ENCODE measurements at regions not wholly inside any gene's neighbourhood (a gene's known extent, or its start where the extent isn't known, plus 50 kb on each side); places are given as distances from the start of the nearest gene placed in this dataset.

DNA sequence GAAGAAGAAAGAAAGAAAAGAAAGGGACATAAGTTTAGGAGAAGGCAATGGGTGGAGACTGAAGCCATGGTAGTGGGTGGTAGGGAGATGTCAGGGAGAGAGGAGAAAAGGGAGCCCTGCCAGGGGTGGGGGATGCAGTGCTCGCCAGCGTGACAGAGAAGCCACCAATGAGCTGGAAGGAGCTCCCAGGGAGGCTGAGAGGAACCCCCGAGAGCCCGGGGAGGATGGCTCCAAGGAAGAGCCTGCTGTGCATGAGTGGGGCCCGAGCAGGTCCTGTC is 141.2 kb upstream of the SHH start:
- WGBS, 2 donors (ENCODE audit: low coverage in 1 of 2) = 73 to 80% methylated on average over 1 to 5 of the region's 5 CpGs
- no peak for ATAC-seq
- no peak overlapping the region for H3K27ac ChIP-seq

DNA sequence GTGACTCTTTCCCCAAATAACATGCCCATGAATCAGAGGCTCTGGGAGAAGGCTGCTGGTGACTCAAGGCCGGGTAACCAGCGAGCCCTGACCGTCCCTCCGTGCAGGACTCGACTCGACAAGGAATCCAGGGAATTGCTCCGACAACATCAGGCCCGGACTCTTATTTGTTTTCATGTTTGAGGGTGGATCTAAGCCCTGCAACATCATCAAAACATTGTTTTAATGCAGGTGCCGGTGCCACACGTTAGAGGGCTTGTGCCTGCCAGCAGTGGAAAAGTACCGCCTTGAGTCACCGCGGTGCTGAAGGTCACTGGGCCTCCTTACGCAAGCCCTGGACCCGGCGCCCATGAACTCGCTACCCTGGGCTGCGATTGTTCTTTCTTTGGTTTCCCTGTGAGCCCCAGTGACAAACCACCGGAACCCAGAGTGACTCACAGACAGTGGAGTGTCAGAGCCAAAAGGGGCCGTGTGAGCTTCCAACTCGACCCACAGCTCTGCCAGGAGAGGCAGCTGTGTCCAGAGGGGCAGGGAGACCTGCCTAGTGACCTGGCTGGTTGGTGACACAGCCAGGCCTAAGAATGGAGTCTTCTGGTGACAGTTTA is 139.4 kb upstream of the SHH start:
- no peak for TF ChIP-seq CTCF (IDR thresholded peaks at IDR 0.05)
- TF ChIP-seq EP300 (IDR thresholded peaks at IDR 0.05) = no peak
- TF ChIP-seq POLR2AphosphoS5 (IDR thresholded peaks at IDR 0.05) = no peak
- TF ChIP-seq POLR2A (IDR thresholded peaks at IDR 0.05) = no peak
- no peak for ATAC-seq
- Histone ChIP-seq H3K4me3 (no peak overlapping the region), H3K27me3 (peaks cover 30% of the 10 kb centered on the region), H3K36me3 (no peaks in the 10 kb centered on the region), H3K4me1 (no peaks in the 10 kb centered on the region), H3K27ac (no peak overlapping the region), H3K9me3 (no peaks in the 10 kb centered on the region)
- 85 to 100% methylated on average over 2 to 13 of the region's 21 CpGs for WGBS, 2 donors (ENCODE audit: low coverage in 1 of 2)

More for the DNA sequence above, 141.2 kb upstream of the SHH start:
- no peaks in the 10 kb centered on the region for H3K9me3 ChIP-seq
- TF ChIP-seq POLR2AphosphoS5 (IDR thresholded peaks at IDR 0.05) (no peak), POLR2A (IDR thresholded peaks at IDR 0.05) (no peak), EP300 (IDR thresholded peaks at IDR 0.05) (no peak), CTCF (IDR thresholded peaks at IDR 0.05) (no peak)
- H3K36me3 ChIP-seq = no peaks in the 10 kb centered on the region
- peaks cover 22% of the 10 kb centered on the region for H3K27me3 ChIP-seq
- no peak overlapping the region for H3K4me3 ChIP-seq
- no peaks in the 10 kb centered on the region for H3K4me1 ChIP-seq

GRCh38 chr7:155950898-155951553 is 138.8 kb upstream of the SHH start:
- Histone ChIP-seq H3K27me3 (peaks cover 30% of the 10 kb centered on the region), H3K27ac (no peak overlapping the region), H3K4me3 (no peak overlapping the region), H3K36me3 (no peaks in the 10 kb centered on the region), H3K4me1 (no peaks in the 10 kb centered on the region), H3K9me3 (peaks cover 0 to 4% (median 0%) of the 10 kb centered on the region in 3 donors)
- ATAC-seq = no peak
- 73 to 80% methylated on average over 7 to 10 of the region's 14 CpGs for WGBS, 2 donors (ENCODE audit: low coverage in 1 of 2)
- no peak for TF ChIP-seq POLR2A (IDR thresholded peaks at IDR 0.05)
- TF ChIP-seq POLR2AphosphoS5 (IDR thresholded peaks at IDR 0.05) = no peak
- no peak for TF ChIP-seq EP300 (IDR thresholded peaks at IDR 0.05)
- no peak for TF ChIP-seq CTCF (IDR thresholded peaks at IDR 0.05)

- H3K27ac ChIP-seq = no peak overlapping the region
- peaks cover 0 to 8% (median 0%) of the 10 kb centered on the region in 3 donors for H3K9me3 ChIP-seq
- ATAC-seq = no peak
- H3K36me3 ChIP-seq = no peaks in the 10 kb centered on the region
- no peaks in the 10 kb centered on the region for H3K4me1 ChIP-seq
- 79 to 83% methylated on average over 9 to 10 of the region's 10 CpGs for WGBS, 2 donors (ENCODE audit: low coverage in 1 of 2)
- TF ChIP-seq POLR2AphosphoS5 (IDR thresholded peaks at IDR 0.05) (no peak), POLR2A (IDR thresholded peaks at IDR 0.05) (no peak), EP300 (IDR thresholded peaks at IDR 0.05) (no peak), CTCF (IDR thresholded peaks at IDR 0.05) (no peak)
- H3K4me3 ChIP-seq = no peak overlapping the region
- H3K27me3 ChIP-seq = peaks cover 26% of the 10 kb centered on the region
Measured at GRCh38 chr7:155948845-155949244, 136.6 kb upstream of the SHH start.

DNA sequence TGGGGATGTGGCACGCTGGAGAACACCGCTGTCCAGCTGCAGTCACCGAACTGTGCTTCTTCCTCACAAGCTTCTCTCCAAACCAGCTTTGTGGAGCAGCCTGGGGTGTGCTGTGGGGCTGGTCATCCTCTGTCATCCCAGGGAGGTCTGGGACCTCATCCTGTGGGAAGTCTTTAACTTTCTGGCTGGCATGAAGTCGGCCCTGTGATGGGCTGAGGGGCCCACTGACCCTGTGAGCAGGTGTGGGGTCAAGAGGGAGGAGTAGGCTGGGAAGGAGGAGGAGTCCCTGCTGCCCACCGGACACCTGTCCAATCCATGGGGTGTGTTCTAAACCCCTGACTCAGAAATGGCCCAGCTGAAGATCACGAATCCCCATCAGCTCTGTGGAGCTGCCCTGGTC is 136.2 kb upstream of the SHH start:
- H3K27me3 ChIP-seq = peaks cover 22% of the 10 kb centered on the region
- TF ChIP-seq CTCF (IDR thresholded peaks at IDR 0.05) = no peak
- TF ChIP-seq POLR2AphosphoS5 (IDR thresholded peaks at IDR 0.05) = no peak
- no peak for TF ChIP-seq POLR2A (IDR thresholded peaks at IDR 0.05)
- no peak for TF ChIP-seq EP300 (IDR thresholded peaks at IDR 0.05)
- no peaks in the 10 kb centered on the region for H3K4me1 ChIP-seq
- WGBS, 2 donors (ENCODE audit: low coverage in 1 of 2) = 76 to 83% methylated on average over 2 to 3 of the region's 6 CpGs
- H3K4me3 ChIP-seq = no peak overlapping the region
- no peak for ATAC-seq
- H3K36me3 ChIP-seq = no peaks in the 10 kb centered on the region
- peaks cover 0 to 8% (median 0%) of the 10 kb centered on the region in 3 donors for H3K9me3 ChIP-seq
- H3K27ac ChIP-seq = no peak overlapping the region
